Body of pancreas (tissue), 4 donors: ENCODE measurements at regions not wholly inside any gene's neighbourhood (a gene's known extent, or its start where the extent isn't known, plus 50 kb on each side); places are given as distances from the start of the nearest gene placed in this dataset.
A peak's percentile ranks its signal among the peaks of the same experiment; 100 is the strongest.

Source experiments
- ATAC-seq: fragments of 150-250 bp; one replicate; pipeline ENCODE4 v1.9.1; 2016
- DNase-seq, 4 donors: peaks; one replicate each; pipeline ENCODE4 v3.0.0-alpha.2; 2019
- H3K27ac ChIP-seq, 4 donors: fragments of 200-600 bp; sonication (generic); 1 replicate in 3 of 4; 2 replicates in 1 of 4; pipeline versions ENCODE4 v1.5.1 to v1.6.1; 2016 to 2019; ENCODE audit warnings: mild to moderate bottlenecking in 1 of 4, mixed read lengths in 1 of 4, moderate library complexity in 1 of 4
- H3K27me3 ChIP-seq, 2 donors: fragments of 200-600 bp; sonication (generic); one replicate each; pipeline ENCODE4 v1.6.0; 2016; ENCODE audit warnings: mild to moderate bottlenecking in 1 of 2
- H3K36me3 ChIP-seq, 2 donors: fragments of 200-600 bp; sonication (generic); replicated peaks in 1 of 2; 2 replicates each; pipeline ENCODE4 v1.5.1; 2016; ENCODE audit warnings: low read depth in 2 of 2; ENCODE audit not compliant: insufficient read depth in 1 of 2
- H3K4me1 ChIP-seq: fragments of 200-600 bp; sonication (generic); one replicate; pipeline ENCODE4 v1.6.0; 2016
- H3K4me3 ChIP-seq, 2 donors: fragments of 200-600 bp; sonication (generic); 1 replicate in 1 of 2; 2 replicates in 1 of 2; pipeline ENCODE4 v1.5.1; 2016 to 2019
- H3K9me3 ChIP-seq, 3 donors: fragments of 200-600 bp; sonication (generic); 1 replicate in 2 of 3; 2 replicates in 1 of 3; pipeline ENCODE4 v1.5.1; 2016
- POLR2A ChIP-seq, 3 donors: fragments of 450-650 bp; IDR thresholded peaks; one replicate each; pipeline ENCODE4 v1.6.1; 2016; ENCODE audit warnings: antibody characterized with exemption in 3 of 3, mild to moderate bottlenecking in 2 of 3
- WGBS, 2 donors: methylation state at CpG; one replicate each; pipeline ENCODE4 v1.1.5; 2017; 5-methylcytosine and 5-hydroxymethylcytosine counted together
- intact Hi-C: fragments of 100-400 bp; cut with DNase I; formaldehyde crosslinking; loops from one replicate; pipeline ENCODE4 v1.15.1; 2023
- TF ChIP-seq, protein P1 (sequence below), 7 experiments: fragments of 450-650 bp in 4 of 7; fragments of 200-600 bp in 3 of 7; sonication (generic) in 3 of 7; IDR thresholded peaks; one replicate each; pipeline ENCODE4 v1.5.1; 2016 to 2019; ENCODE audit warnings: antibody characterized with exemption in 7 of 7

DNA sequence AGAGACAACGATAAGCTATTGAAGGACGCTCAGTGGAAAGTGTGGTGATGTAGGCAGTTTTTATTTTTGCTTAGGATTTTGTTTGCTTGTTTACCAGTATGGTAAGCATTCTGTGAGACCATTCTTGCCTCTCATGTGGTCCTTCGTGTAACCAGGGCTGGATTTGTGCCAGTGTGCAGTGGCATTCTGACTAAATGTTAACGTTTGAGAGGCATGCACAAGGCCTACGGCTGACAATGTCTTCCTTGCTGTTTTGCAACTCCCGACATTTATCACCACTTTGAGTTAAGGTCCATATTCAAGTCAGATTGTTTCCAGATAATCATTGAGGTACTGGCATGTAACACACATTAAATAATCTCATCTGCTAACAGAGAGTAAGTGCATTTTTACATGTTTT, 102.3 kb upstream of the BCAT1 start:
- WGBS, 2 donors: 32 to 33% methylated on average over 6 of the region's 6 CpGs
- H3K36me3 ChIP-seq: no peaks in the 10 kb centered on the region
- no peaks in the 10 kb centered on the region for H3K9me3 ChIP-seq
- no peaks in the 10 kb centered on the region for H3K27me3 ChIP-seq
- no peak for ATAC-seq
- intact Hi-C loops: no loop called here
- peak in 1 of 4 donors; percentile 25 for DNase-seq
- TF ChIP-seq POLR2A (IDR thresholded peaks at IDR 0.05): no peak
- TF ChIP-seq, protein P1, sequence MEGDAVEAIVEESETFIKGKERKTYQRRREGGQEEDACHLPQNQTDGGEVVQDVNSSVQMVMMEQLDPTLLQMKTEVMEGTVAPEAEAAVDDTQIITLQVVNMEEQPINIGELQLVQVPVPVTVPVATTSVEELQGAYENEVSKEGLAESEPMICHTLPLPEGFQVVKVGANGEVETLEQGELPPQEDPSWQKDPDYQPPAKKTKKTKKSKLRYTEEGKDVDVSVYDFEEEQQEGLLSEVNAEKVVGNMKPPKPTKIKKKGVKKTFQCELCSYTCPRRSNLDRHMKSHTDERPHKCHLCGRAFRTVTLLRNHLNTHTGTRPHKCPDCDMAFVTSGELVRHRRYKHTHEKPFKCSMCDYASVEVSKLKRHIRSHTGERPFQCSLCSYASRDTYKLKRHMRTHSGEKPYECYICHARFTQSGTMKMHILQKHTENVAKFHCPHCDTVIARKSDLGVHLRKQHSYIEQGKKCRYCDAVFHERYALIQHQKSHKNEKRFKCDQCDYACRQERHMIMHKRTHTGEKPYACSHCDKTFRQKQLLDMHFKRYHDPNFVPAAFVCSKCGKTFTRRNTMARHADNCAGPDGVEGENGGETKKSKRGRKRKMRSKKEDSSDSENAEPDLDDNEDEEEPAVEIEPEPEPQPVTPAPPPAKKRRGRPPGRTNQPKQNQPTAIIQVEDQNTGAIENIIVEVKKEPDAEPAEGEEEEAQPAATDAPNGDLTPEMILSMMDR (IDR thresholded peaks at IDR 0.05): no peak
- no peak overlapping the region for H3K4me3 ChIP-seq
- peaks cover 17% of the 10 kb centered on the region for H3K4me1 ChIP-seq
- peak overlapping the region in 2 of 4 donors; percentile 37 to 81 for H3K27ac ChIP-seq

DNA sequence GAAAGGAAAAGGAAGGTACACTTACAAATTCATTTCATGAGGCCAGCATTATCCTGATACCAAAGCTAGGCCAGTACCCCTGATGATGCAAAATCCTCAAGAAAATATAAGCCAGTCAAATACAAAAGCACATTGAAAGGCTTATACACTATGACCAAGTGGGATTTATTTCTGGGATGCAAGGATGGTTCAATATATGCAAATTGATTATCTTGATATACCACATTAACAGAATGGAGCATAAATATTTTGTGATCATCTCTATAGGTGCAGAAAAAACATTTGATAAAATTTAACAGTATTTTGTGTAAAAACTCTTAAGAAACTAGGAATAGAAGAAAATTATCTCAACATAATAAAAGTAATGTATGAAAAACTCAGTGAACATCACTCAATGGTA, 97.0 kb upstream of the BCAT1 start:
- no peak for DNase-seq
- H3K9me3 ChIP-seq: no peaks in the 10 kb centered on the region
- no peaks in the 10 kb centered on the region for H3K36me3 ChIP-seq
- no peak overlapping the region for H3K4me3 ChIP-seq
- no peaks in the 10 kb centered on the region for H3K27me3 ChIP-seq
- no peaks in the 10 kb centered on the region for H3K4me1 ChIP-seq
- TF ChIP-seq, protein P1 (IDR thresholded peaks at IDR 0.05): no peak
- TF ChIP-seq POLR2A (IDR thresholded peaks at IDR 0.05): no peak
- ATAC-seq: no peak
- H3K27ac ChIP-seq: no peak overlapping the region
- intact Hi-C loops: no loop called here

DNA sequence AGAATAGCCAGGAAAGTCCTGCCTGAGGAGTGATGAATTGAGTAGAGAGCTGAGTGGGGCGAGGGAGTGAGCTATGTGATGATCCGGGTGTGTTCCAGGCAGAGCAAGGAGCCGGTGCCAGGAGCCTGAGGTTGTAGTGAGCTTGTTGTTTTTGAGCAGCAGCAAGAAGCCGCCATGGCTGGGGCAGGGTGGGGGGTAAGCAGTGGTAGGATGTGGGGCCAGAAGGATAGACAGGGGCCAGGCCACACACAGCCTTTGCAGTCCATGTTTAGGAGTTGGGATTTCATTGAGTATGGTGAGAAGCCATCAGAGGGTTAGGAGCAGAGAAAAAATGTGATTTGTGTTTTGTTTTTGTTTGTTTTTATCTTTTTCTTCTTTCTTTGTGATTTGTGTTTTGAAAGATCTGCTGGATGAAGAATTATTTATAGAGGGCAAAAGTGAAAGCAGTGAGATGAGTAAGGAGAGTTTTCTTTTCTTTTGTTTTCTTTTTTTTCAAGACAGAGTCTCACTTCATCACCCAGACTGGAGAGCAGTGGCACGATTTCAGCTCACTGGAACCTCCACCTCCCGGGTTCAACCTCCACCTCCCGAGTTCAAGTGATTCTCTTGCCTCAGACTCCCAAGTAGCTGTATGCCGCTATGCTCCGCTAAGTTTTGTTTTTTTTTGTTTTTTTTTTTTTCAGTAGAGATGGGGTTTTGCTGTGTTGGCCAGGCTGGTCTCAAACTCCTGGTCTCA, 92.3 kb upstream of the BCAT1 start:
- Histone ChIP-seq H3K4me3 (no peak overlapping the region), H3K9me3 (no peaks in the 10 kb centered on the region), H3K36me3 (no peaks in the 10 kb centered on the region), H3K27ac (no peak overlapping the region), H3K4me1 (no peaks in the 10 kb centered on the region), H3K27me3 (no peaks in the 10 kb centered on the region)
- WGBS, 2 donors: 84 to 86% methylated on average over 9 of the region's 9 CpGs
- ATAC-seq (no peak), DNase-seq (no peak)
- intact Hi-C loops: no loop called here
- TF ChIP-seq POLR2A (IDR thresholded peaks at IDR 0.05): no peak
- TF ChIP-seq, protein P1 (IDR thresholded peaks at IDR 0.05): no peak

DNA sequence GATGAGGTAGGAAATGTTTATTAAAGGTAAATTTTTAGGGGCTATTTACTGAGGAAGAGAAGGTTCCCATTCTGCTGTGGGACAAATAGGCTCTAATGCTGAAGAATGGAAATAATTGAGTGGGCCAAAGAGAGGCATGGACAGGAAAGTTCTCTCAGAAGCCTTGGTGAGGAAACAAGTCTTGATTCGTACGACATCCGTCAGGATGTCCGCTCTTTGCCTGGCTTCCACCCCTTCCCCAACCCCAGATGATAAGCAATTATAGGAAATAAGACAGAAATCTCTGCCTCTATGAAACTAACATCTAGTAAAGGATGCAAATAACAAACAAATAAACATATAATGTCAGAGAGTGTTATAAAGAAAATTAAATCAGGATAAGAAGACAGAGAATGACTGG, 91.7 kb upstream of the BCAT1 start:
- Histone ChIP-seq H3K9me3 (no peaks in the 10 kb centered on the region), H3K27me3 (no peaks in the 10 kb centered on the region), H3K36me3 (no peaks in the 10 kb centered on the region), H3K4me1 (no peaks in the 10 kb centered on the region), H3K4me3 (no peak overlapping the region), H3K27ac (no peak overlapping the region)
- ATAC-seq (no peak), DNase-seq (no peak)
- 75 to 82% methylated on average over 4 of the region's 4 CpGs for WGBS, 2 donors
- TF ChIP-seq POLR2A (IDR thresholded peaks at IDR 0.05): no peak
- TF ChIP-seq, protein P1 (IDR thresholded peaks at IDR 0.05): no peak
- intact Hi-C loops: no loop called here

DNA sequence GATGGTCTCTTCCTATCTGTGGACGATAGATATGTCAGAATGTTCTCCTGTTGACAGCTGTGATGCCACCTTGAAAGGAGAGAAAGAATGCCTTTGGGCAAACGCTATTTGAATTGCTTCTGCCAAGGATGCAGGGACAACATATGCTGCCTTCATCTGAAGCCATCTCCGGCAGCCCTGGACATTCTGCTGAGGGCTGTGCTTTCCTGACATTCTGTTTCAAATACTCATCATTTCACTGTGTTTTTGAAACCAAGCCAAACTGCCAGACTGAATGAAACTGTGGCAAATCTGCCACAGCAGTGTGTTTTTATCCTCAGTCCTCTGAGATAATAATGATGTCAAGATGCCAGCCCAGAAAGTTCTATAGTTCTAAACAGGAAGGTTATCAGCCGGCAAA, 85.8 kb upstream of the BCAT1 start:
- DNase-seq (no peak), ATAC-seq (no peak)
- no peak overlapping the region for H3K4me3 ChIP-seq
- H3K36me3 ChIP-seq: no peaks in the 10 kb centered on the region
- intact Hi-C loops: no loop called here
- no peaks in the 10 kb centered on the region for H3K9me3 ChIP-seq
- 76 to 80% methylated on average over 4 of the region's 4 CpGs for WGBS, 2 donors
- H3K4me1 ChIP-seq: no peaks in the 10 kb centered on the region
- H3K27ac ChIP-seq: no peak overlapping the region
- TF ChIP-seq, protein P1 (IDR thresholded peaks at IDR 0.05): no peak
- TF ChIP-seq POLR2A (IDR thresholded peaks at IDR 0.05): no peak
- H3K27me3 ChIP-seq: no peaks in the 10 kb centered on the region
